GM11168 (cell line): ENCODE measurements at regions not wholly inside any gene's neighbourhood (a gene's known extent, or its start where the extent isn't known, plus 50 kb on each side); places are given as distances from the start of the nearest gene placed in this dataset.
"Not testable (repeated sequence)": the region's sequence is repeated elsewhere in the genome, so short reads cannot be mapped to it uniquely, and the experiment has no call there.

Experiments
- in situ Hi-C: fragments of 300-500 bp; cut with MboI; formaldehyde crosslinking; loops from one replicate; pipeline ENCODE4 v1.12.0; 2022; ENCODE audit warnings: low sequenced_read_pairs; ENCODE audit not compliant: unreplicated experiment

DNA sequence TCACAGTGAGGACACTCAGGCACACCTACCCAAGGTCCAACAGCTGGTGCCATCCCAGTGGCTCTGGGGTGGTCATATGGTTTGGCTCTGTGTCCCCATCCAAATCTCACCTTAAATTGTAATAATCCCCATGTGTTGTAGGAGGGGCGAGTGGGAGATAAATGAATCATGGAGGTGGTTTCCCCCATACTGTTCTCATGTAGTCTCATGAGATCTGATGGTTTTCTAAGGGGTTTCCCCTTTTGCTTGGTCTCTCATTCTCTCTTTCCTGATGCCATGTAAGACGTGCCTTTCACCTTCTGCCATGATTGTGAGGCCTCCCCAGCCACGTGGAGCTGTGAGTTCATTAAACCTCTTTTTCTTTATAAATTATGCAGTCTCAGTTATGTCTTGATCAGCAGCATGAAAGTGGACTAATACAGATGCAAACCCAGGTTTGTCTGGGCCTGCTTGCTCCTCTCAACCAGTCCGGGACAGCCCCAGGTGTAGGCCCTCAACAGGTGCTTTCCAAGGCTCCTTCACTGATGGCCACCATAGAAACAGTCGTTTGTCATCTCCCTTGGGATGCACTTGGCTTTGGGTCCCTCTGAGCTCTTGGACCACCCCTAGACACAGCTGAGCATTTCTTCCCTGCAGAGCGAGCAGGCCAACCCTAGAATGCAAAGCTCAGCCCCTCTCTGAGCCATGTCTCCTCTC, 101.3 kb upstream of the CTBP2 start:
- in situ Hi-C loops: no loop called here

DNA sequence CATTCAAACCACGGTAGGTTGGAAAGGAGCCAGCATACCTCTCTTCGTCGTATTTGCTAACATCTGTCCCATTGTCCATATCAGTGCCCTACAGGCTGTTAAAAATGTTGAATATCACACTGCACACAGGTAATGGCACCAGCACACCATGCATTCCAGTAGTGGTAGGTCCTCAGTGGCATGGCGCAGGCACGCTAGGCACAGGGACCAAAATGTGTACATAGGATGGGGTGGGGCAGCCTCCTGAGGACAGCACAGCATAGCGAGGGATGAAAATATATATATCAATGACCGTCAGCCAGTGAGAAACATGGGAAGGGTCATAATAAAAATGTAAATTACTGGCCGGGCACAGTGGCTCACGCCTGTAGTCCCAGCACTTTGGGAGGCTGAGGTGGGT, 99.9 kb upstream of the CTBP2 start:
- in situ Hi-C loops: no loop called here

- in situ Hi-C loops: no loop called here
Measured at GRCh38 chr10:125259651-125260050, 99.3 kb upstream of the CTBP2 start.

DNA sequence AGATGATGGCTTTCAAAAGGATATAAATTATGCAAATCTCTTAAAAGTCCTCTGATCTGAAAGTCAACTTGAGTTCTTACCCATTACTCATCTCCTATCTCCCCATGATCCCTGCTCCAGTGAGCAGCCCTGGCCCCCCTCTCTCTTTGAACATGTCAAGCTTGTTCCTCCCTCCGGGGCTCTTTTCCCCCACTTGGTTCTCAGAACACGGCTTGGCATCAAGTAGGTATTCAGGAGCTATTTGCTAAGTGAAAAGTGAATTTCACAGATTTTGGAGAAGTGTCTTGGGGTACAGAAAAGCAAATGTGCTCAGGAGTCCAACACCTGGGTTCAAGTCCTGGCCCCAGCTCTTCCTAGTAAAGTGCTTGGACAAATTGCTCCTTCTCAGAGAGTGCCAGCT, 98.3 kb upstream of the CTBP2 start:
- in situ Hi-C loops: no loop called here

GRCh38 chr10:125257521-125258108, 97.3 kb upstream of the CTBP2 start:
- in situ Hi-C loops: no loop called here

DNA sequence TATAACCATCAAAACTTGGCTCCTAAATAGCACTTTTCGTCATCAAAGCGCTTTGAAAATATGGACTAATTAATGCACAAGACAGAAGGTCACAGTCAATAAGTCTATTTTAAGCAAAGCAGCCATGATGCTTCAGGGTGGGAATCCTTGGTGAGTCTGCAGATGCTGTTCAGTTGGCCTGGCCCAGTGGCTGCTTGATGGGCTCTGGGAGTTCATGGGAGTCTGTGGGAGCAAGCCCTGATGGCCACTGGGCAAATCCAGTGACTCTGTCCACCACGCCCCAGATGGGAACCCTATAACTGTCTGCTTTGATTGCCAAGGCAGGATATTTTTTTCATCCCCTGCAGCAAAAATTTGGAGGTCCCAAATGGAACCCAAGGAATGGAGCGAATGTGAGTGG, 95.7 kb upstream of the CTBP2 start:
- in situ Hi-C loops: no loop called here

DNA sequence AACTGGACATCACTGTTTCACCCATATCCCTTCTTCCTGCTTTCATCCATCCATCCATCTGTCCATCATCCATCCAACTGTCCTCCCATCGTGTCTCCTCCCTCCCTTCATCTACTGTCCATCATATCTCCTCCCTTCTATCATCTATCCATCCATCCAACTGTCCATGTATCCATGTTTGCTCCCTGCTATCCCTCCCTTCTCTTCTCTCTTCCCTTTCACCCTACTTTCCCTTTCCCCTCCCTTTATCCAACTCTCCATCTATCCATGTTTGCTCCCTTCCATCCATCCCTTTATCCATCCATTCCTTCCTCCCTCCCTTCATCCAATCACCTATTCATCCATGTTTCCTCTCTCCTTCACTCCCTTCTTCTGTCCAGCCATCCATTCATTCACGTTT, 92.6 kb upstream of the CTBP2 start:
- in situ Hi-C loops: no loop called here

- in situ Hi-C loops: not testable (repeated sequence)
Measured at GRCh38 chr10:125250834-125251233, 90.5 kb upstream of the CTBP2 start.

- in situ Hi-C loops: no loop called here
Measured at GRCh38 chr10:125249948-125250347, 89.6 kb upstream of the CTBP2 start.

DNA sequence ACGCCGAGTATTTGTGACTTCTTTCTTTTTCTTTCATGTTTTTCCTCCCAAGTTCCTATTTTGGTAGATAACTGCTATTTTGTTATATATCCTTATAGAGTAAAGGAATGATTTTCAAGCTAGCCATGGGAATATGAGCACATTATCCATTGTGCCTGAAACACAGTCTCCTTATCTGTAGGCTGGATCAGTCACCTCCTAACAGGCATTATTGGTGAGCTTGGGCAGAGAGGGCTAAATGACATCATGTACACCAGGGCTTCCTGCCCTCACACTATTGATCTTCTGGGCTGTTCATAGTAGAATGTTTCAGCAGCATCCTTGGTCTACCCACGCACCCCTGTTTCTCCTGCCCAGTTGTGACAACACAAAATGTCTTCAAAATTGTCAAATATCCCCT, 88.1 kb upstream of the CTBP2 start:
- in situ Hi-C loops: no loop called here

DNA sequence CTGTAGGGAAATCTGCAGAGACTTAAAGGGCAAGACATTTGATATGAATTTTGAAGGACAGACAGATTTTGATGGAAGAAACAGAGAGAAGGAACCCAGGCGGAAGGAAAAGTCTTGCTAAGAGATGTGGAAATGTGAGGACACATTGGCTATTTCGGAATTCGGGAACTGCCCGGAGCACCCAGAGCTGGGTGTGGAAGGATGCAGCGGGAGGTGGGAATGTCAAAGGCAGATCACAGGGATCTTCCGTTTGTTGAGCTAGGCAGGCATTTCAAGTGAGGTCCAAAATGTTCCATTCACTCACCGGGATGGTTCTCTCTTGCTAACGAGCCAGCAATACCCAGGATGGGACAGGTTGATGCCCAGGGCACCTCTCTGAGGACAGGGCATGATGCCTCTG, 87.2 kb upstream of the CTBP2 start:
- in situ Hi-C loops: no loop called here

- in situ Hi-C loops: no loop called here
Measured at GRCh38 chr10:125243532-125244253, 83.3 kb upstream of the CTBP2 start.

DNA sequence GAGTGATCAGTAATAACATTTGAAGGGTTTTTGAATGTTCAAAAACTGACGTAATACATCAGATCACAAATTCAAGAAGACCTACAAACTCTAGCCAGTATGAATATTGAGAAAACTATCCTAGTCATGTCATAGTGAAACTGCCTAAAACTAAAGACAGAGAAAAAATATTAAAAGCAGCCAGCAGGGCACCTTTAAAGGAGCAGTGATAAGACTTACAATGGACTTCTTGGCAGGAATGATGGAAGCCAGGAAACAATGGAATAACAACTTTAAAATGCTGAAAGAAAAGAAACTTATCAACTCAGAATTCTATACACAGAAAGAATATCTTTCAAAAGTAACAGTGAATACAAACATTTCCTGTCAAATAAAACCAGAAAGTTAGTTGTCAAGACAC, 78.3 kb upstream of the CTBP2 start:
- in situ Hi-C loops: no loop called here

- in situ Hi-C loops: no loop called here
Measured at GRCh38 chr10:125236091-125236490, 75.7 kb upstream of the CTBP2 start.

DNA sequence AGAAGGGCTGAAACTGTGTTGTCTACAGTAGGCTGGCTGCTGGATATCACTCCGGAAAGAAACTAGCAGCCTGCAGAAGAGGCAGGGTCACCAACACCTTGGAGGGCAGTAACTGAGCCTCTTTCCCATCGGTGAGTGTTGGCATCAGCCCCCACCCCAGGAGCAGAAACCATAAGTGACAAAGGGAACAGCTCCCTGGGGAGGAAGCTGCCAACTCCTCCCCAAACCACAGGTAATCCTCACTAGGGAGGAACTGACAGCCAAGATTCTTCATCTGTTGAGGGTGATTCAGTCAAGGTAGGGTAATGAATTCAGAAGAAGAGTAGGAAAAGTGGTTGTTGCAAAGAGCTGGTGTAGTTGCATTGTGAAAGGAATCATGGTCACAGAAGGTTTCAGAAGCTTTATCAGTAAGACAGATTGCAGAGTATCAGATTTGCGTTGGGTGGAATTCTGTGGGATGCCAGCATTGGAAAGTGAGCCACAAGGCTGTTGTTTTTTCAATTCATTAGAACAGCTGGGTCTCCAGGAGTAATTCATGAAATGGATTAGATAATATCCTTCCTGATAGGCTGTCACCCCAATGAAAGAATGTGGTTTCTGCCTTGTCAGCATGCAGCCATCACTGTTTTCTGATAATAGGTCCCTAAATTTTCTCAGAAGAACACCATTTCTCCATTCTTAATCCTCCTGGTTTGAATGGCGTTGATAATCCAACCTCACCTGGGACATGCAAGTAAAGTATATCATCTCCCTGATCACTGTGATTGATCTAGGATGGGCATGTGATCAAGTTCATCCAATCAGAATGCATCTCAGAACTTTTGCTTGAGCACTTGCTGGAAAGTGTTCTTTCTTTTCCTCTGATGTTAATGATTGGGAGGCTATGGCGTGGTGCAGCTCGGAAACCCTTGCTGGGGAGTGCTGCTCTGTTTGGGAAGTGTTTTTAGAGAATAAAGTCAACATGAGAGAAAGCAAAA, 75.0 kb upstream of the CTBP2 start:
- in situ Hi-C loops: no loop called here

- in situ Hi-C loops: not testable (repeated sequence)
Measured at GRCh38 chr10:125234576-125234975, 74.2 kb upstream of the CTBP2 start.

GRCh38 chr10:125233726-125234125, 73.4 kb upstream of the CTBP2 start:
- in situ Hi-C loops: no loop called here

GRCh38 chr10:125232841-125233240, 72.5 kb upstream of the CTBP2 start:
- in situ Hi-C loops: no loop called here

DNA sequence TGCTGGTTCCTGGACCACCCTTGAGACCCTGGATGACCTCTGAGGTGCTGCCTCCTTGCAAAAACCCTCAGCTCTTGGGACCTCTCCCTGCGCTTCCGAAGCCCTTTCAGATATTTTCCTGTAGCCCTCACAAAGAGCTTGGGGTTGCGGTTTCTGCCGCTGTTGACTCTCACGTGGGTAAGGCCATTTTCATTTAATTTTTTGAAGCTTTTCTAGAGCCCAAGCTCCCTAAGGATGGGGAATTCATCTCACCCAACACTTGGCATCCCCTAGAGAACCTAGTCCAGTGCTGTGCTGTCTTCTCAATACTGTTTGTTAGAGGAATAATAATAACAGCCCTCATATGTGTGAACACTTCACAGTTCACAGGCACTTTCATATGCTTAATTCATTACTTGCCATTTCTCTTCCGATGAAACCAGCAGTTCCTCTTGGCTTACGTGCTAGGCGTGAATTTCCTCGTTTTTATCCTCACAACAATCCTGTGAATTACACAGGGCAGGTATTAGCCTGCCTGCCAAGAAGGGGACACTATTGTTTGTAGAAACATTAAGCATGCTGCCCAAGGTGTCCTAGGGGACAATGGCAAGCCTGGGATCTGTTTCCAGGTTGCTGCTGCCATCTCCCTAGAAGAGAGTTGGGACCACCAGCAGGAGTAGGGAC, 71.6 kb upstream of the CTBP2 start:
- in situ Hi-C loops: no loop called here
